ENCODE measurements at regions not wholly inside any gene's neighbourhood (a gene's known extent, or its start where the extent isn't known, plus 50 kb on each side); places are given as distances from the start of the nearest gene placed in this dataset.

DNA sequence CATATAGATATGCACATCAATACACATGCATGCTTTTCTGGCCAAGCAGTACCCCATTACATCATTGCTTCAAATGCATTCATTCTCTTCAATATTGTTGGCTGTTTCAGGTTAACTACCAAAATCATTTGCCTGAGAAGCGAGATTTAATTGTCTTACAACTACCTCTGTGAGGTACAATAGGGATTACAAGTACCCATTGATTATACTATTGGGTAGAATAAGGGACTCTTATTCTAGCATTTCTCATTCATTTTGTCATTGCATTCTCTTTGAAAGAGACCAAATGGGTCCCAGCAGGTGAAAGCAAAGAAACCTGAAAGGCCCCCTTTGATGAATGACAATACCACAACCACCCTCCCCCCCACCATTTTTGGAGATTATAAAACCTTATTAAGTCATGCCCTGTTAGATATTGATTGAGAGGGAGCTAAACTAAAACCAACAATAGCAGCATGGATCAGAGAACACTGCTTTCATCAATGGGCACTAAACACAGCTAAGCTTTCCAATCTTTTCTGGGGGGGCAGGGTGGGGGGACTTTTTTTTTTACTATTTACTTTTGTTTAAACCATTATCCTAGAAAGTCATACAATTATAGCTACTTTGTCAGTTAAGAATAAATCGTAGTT, 375.0 kb upstream of the CCNH start:
- H3K27ac ChIP-seq: no peak overlapping the region
- H3K27me3 ChIP-seq: peaks cover 0 to 12% of the 10 kb centered on the region in 2 donors
- TF ChIP-seq, protein P1, sequence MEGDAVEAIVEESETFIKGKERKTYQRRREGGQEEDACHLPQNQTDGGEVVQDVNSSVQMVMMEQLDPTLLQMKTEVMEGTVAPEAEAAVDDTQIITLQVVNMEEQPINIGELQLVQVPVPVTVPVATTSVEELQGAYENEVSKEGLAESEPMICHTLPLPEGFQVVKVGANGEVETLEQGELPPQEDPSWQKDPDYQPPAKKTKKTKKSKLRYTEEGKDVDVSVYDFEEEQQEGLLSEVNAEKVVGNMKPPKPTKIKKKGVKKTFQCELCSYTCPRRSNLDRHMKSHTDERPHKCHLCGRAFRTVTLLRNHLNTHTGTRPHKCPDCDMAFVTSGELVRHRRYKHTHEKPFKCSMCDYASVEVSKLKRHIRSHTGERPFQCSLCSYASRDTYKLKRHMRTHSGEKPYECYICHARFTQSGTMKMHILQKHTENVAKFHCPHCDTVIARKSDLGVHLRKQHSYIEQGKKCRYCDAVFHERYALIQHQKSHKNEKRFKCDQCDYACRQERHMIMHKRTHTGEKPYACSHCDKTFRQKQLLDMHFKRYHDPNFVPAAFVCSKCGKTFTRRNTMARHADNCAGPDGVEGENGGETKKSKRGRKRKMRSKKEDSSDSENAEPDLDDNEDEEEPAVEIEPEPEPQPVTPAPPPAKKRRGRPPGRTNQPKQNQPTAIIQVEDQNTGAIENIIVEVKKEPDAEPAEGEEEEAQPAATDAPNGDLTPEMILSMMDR (IDR thresholded peaks at IDR 0.05): no peak
- TF ChIP-seq POLR2AphosphoS5 (IDR thresholded peaks at IDR 0.05) (no peak), POLR2A (IDR thresholded peaks at IDR 0.05) (no peak)
- H3K4me3 ChIP-seq: no peak overlapping the region
- no peaks in the 10 kb centered on the region for H3K36me3 ChIP-seq
- no peaks in the 10 kb centered on the region for H3K9me3 ChIP-seq
- intact Hi-C loops (cut with DNase I; ENCODE audit: low total_unique reads): no loop called here
- no peaks in the 10 kb centered on the region for H3K4me1 ChIP-seq
- no peak for DNase-seq (ENCODE audit: low spot score in 2 of 2)

DNA sequence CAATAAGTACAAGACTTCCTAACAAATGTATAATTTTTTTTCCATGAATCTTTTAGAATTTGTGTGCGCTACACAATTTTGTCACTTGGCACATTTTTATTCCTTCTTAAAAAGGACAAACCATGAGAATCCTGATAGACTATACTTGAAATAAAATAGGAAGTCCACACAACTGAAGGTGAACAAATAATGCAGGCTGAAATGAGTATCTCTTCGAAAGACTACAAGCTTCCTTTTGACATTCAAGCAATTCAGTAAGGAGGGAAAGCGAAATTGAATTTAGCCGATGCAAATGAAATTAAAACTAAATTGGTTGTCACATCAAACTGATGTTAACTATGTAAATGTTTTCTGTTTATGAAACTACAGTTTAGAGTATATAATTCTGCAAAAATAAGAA, 374.4 kb upstream of the CCNH start:
- intact Hi-C loops (cut with DNase I; ENCODE audit: low total_unique reads): no loop called here

DNA sequence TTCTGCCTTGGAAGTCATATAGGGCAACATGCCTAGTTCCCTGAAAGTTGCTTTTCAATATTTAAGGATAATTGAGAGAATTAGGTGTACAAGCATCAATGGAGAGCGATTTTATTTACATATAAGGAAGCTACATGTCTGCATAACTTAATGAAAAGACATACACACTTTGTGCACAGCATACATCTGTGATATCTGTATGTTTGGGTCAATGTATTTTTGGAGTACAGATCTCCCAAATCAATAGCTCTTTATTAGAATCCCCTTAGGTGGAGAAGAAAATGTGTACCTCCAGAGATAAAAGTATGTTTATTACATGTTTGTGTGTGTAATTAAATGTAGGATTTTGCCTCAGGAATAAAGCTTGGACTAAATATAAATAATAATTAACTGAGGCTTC, 373.7 kb upstream of the CCNH start:
- Histone ChIP-seq H3K4me1 (no peaks in the 10 kb centered on the region), H3K4me3 (no peak overlapping the region), H3K36me3 (no peaks in the 10 kb centered on the region), H3K9me3 (no peaks in the 10 kb centered on the region), H3K27me3 (peaks cover 0 to 20% of the 10 kb centered on the region in 2 donors), H3K27ac (no peak overlapping the region)
- intact Hi-C loops (cut with DNase I; ENCODE audit: low total_unique reads): no loop called here
- TF ChIP-seq POLR2AphosphoS5 (IDR thresholded peaks at IDR 0.05) (no peak), POLR2A (IDR thresholded peaks at IDR 0.05) (no peak)
- TF ChIP-seq, protein P1 (IDR thresholded peaks at IDR 0.05): no peak
- no peak for DNase-seq (ENCODE audit: low spot score in 2 of 2)

More for the DNA sequence above, 374.4 kb upstream of the CCNH start:
- no peaks in the 10 kb centered on the region for H3K9me3 ChIP-seq
- peaks cover 0 to 14% of the 10 kb centered on the region in 2 donors for H3K27me3 ChIP-seq
- H3K36me3 ChIP-seq: no peaks in the 10 kb centered on the region
- no peak overlapping the region for H3K4me3 ChIP-seq
- no peak overlapping the region for H3K27ac ChIP-seq
- DNase-seq (ENCODE audit: low spot score in 2 of 2): no peak
- TF ChIP-seq POLR2AphosphoS5 (IDR thresholded peaks at IDR 0.05): no peak
- TF ChIP-seq POLR2A (IDR thresholded peaks at IDR 0.05): no peak
- H3K4me1 ChIP-seq: no peaks in the 10 kb centered on the region

- TF ChIP-seq POLR2A (IDR thresholded peaks at IDR 0.05) (no peak), POLR2AphosphoS5 (IDR thresholded peaks at IDR 0.05) (no peak)
- TF ChIP-seq, protein P1 (IDR thresholded peaks at IDR 0.05): no peak
- Histone ChIP-seq H3K9me3 (no peaks in the 10 kb centered on the region), H3K27me3 (peaks cover 0 to 22% of the 10 kb centered on the region in 2 donors), H3K36me3 (no peaks in the 10 kb centered on the region), H3K4me1 (no peaks in the 10 kb centered on the region), H3K27ac (no peak overlapping the region), H3K4me3 (no peak overlapping the region)
- DNase-seq (ENCODE audit: low spot score in 2 of 2): no peak
- intact Hi-C loops (cut with DNase I; ENCODE audit: low total_unique reads): no loop called here
These were observed 373.0 kb upstream of the CCNH start for GRCh38 chr5:87785554-87786335.

DNA sequence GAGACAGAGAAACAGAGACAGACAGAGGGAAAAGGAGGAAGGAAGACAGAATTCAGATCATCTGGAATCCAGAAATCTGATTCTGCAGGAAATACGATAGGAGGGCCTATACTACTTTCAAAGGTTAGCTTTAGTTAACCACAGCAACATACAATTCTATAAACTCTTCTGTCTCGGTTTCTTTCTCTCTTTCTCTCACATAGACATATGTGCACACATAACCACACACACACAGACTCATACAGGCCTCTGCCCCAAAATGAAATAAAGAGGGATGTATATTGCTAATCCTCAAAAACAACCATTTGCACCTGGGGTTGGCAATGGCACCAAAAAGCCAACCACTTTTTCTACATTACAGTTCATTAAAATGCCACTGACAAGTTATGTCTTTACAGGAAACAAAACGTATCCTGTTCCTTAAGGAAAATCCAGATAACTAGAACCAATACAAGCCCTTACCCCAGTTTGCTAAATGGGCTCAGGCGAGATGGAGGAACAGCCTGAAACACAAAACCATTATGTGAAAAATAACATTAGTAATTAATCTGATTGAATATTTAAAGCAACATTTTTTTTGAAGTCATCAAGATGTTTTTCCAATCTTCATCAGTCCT, 372.3 kb upstream of the CCNH start:
- no peak for DNase-seq (ENCODE audit: low spot score in 2 of 2)
- Histone ChIP-seq H3K9me3 (no peaks in the 10 kb centered on the region), H3K27ac (no peak overlapping the region), H3K36me3 (no peaks in the 10 kb centered on the region), H3K27me3 (peaks cover 0 to 22% of the 10 kb centered on the region in 2 donors), H3K4me3 (no peak overlapping the region), H3K4me1 (no peaks in the 10 kb centered on the region)
- TF ChIP-seq POLR2A (IDR thresholded peaks at IDR 0.05): no peak
- no peak for TF ChIP-seq POLR2AphosphoS5 (IDR thresholded peaks at IDR 0.05)
- TF ChIP-seq, protein P1 (IDR thresholded peaks at IDR 0.05): no peak
- intact Hi-C loops (cut with DNase I; ENCODE audit: low total_unique reads): no loop called here

All from breast epithelium (tissue), 4 donors.